ENCODE measurements at regions not wholly inside any gene's neighbourhood (a gene's known extent, or its start where the extent isn't known, plus 50 kb on each side); places are given as distances from the start of the nearest gene placed in this dataset.

GRCh38 chr12:11569716-11570115, 79.8 kb upstream of the ETV6 start:
- Histone ChIP-seq H3F3A (ENCODE audit: low read length, unreplicated experiment) (no peaks in the 10 kb centered on the region), H3K79me2 (ENCODE audit: low read length) (no peaks in the 10 kb centered on the region), H3K9ac (ENCODE audit: low read length) (no peak overlapping the region), H3K27ac (ENCODE audit: low read length) (no peak overlapping the region), H3K4me2 (ENCODE audit: low read length) (no peak overlapping the region), H2AFZ (ENCODE audit: low read length) (no peak overlapping the region), H3K27me3 (ENCODE audit: low read length) (no peaks in the 10 kb centered on the region), H3K4me3 (ENCODE audit: low read length) (no peak overlapping the region), H3K9me3 (ENCODE audit: low read length) (no peaks in the 10 kb centered on the region), H3K9me2 (replicated peaks; ENCODE audit: low read length) (no peaks in the 10 kb centered on the region), H3K4me1 (ENCODE audit: insufficient read depth, low read length) (no peaks in the 10 kb centered on the region), H3K36me3 (ENCODE audit: low read depth, low read length) (no peaks in the 10 kb centered on the region), H4K20me1 (ENCODE audit: low read length) (no peaks in the 10 kb centered on the region)
- CTCF ChIA-PET = no interaction called here
- ATAC-seq (no peak), DNase-seq (no peak)
- no peak for TF ChIP-seq EZH2 (IDR thresholded peaks at IDR 0.05; ENCODE audit: low read length, unreplicated experiment)
- no peak for TF ChIP-seq CTCF (conservative IDR thresholded peaks at IDR 0.05; ENCODE audit: low read depth, low read length)
- TF ChIP-seq EZH2phosphoT487 (IDR thresholded peaks at IDR 0.05; ENCODE audit: borderline replicate concordance, low read length) = no peak
- intact Hi-C loops (cut with micrococcal nuclease) = no loop called here
- BruUV-seq (replicated peaks) = no TSS peak
- POLR2A ChIA-PET (ENCODE audit: unreplicated experiment) = no interaction called here

GRCh38 chr12:11573880-11574279, 75.6 kb upstream of the ETV6 start:
- no peak overlapping the region for H3K9ac ChIP-seq (ENCODE audit: low read length)
- H3K27me3 ChIP-seq (ENCODE audit: low read length) = no peaks in the 10 kb centered on the region
- DNase-seq (no peak), ATAC-seq (no peak)
- no peaks in the 10 kb centered on the region for H4K20me1 ChIP-seq (ENCODE audit: low read length)
- H3K9me3 ChIP-seq (ENCODE audit: low read length) = no peaks in the 10 kb centered on the region
- CTCF ChIA-PET = no interaction called here
- no peaks in the 10 kb centered on the region for H3F3A ChIP-seq (ENCODE audit: low read length, unreplicated experiment)
- no peaks in the 10 kb centered on the region for H3K36me3 ChIP-seq (ENCODE audit: low read depth, low read length)
- H3K4me3 ChIP-seq (ENCODE audit: low read length) = no peak overlapping the region
- peaks cover 20% of the 10 kb centered on the region for H3K4me1 ChIP-seq (ENCODE audit: insufficient read depth, low read length)
- no peaks in the 10 kb centered on the region for H3K79me2 ChIP-seq (ENCODE audit: low read length)
- BruUV-seq (replicated peaks) = no TSS peak
- TF ChIP-seq EZH2 (IDR thresholded peaks at IDR 0.05; ENCODE audit: low read length, unreplicated experiment) (no peak), CTCF (conservative IDR thresholded peaks at IDR 0.05; ENCODE audit: low read depth, low read length) (no peak), EZH2phosphoT487 (IDR thresholded peaks at IDR 0.05; ENCODE audit: borderline replicate concordance, low read length) (no peak)
- H3K27ac ChIP-seq (ENCODE audit: low read length) = no peak overlapping the region
- H3K9me2 ChIP-seq (replicated peaks; ENCODE audit: low read length) = no peaks in the 10 kb centered on the region
- POLR2A ChIA-PET (ENCODE audit: unreplicated experiment) = no interaction called here
- H3K4me2 ChIP-seq (ENCODE audit: low read length) = no peak overlapping the region
- no peak overlapping the region for H2AFZ ChIP-seq (ENCODE audit: low read length)
- intact Hi-C loops (cut with micrococcal nuclease) = no loop called here

GRCh38 chr12:11576104-11576503, 73.4 kb upstream of the ETV6 start:
- H3K79me2 ChIP-seq (ENCODE audit: low read length) = no peaks in the 10 kb centered on the region
- intact Hi-C loops (cut with micrococcal nuclease) = no loop called here
- no peak overlapping the region for H3K4me2 ChIP-seq (ENCODE audit: low read length)
- H3F3A ChIP-seq (ENCODE audit: low read length, unreplicated experiment) = peaks cover 4% of the 10 kb centered on the region
- no peak overlapping the region for H3K9ac ChIP-seq (ENCODE audit: low read length)
- ChIA-PET POLR2A (ENCODE audit: unreplicated experiment) (no interaction called here), CTCF (no interaction called here)
- H3K36me3 ChIP-seq (ENCODE audit: low read depth, low read length) = no peaks in the 10 kb centered on the region
- ATAC-seq = no peak
- peak; percentile 51 for DNase-seq
- H3K9me3 ChIP-seq (ENCODE audit: low read length) = no peaks in the 10 kb centered on the region
- no peaks in the 10 kb centered on the region for H3K9me2 ChIP-seq (replicated peaks; ENCODE audit: low read length)
- no peak for TF ChIP-seq CTCF (conservative IDR thresholded peaks at IDR 0.05; ENCODE audit: low read depth, low read length)
- TF ChIP-seq EZH2 (IDR thresholded peaks at IDR 0.05; ENCODE audit: low read length, unreplicated experiment) = no peak
- no peak for TF ChIP-seq EZH2phosphoT487 (IDR thresholded peaks at IDR 0.05; ENCODE audit: borderline replicate concordance, low read length)
- peaks cover 39% of the 10 kb centered on the region for H3K4me1 ChIP-seq (ENCODE audit: insufficient read depth, low read length)
- H3K4me3 ChIP-seq (ENCODE audit: low read length) = no peak overlapping the region
- H3K27me3 ChIP-seq (ENCODE audit: low read length) = no peaks in the 10 kb centered on the region
- no TSS peak for BruUV-seq (replicated peaks)
- no peak overlapping the region for H3K27ac ChIP-seq (ENCODE audit: low read length)
- no peaks in the 10 kb centered on the region for H4K20me1 ChIP-seq (ENCODE audit: low read length)
- no peak overlapping the region for H2AFZ ChIP-seq (ENCODE audit: low read length)
